DMS 273 (cell line): ENCODE measurements at regions not wholly inside any gene's neighbourhood (a gene's known extent, or its start where the extent isn't known, plus 50 kb on each side); places are given as distances from the start of the nearest gene placed in this dataset.

Experiments
- DNase-seq: peaks from one replicate; lab custom pipeline; 2025; ENCODE audit not compliant: unreplicated experiment; lab: John Stamatoyannopoulos, UW

GRCh38 chr4:185924458-185925044 is 112.6 kb upstream of the SORBS2 start:
- DNase-seq = no peak

GRCh38 chr4:185925910-185926360 is 113.9 kb upstream of the SORBS2 start:
- DNase-seq = no peak

- no peak for DNase-seq
Measured at GRCh38 chr4:185931375-185931774, 119.4 kb upstream of the SORBS2 start.

DNA sequence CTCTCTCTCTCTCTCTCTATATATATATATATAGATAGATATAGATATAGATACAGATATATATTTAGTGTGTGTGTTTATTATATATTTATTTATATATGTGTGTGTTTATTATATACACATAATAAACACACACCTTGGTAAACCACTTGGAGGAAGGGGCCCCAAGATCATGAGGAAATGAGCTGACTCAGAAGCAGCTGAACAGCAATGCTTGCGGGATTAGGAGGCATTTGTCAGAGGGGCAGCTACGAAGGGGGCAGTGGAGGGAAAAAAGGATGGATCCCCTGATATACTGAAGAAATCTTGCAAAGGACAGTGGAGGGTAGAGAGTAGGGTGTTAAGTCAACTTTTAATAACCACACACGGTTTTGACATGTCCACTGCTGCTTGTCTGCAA is 120.0 kb upstream of the SORBS2 start:
- DNase-seq = no peak

DNA sequence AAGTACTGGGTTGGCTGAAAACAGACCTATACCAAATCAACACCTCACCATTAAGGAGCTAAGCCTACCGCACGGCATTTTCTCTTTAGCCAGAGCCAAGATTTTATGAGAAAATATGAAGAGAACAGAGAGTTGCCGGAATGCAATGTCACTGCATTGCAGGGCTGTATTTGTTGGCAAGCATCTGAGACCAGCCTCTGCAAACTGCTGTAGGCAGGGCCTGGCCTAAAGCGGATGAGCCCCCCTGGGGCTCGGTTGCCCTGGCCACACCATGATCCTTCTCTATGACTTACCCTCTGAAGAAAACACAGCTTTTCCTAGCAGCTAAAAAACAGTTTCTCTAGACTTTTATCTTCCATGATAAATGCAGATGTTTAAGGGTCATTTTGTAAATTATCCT is 120.5 kb upstream of the SORBS2 start:
- DNase-seq = no peak

GRCh38 chr4:185933078-185933581 is 121.1 kb upstream of the SORBS2 start:
- DNase-seq = no peak

- DNase-seq = no peak
Measured at GRCh38 chr4:185936650-185937376, 124.8 kb upstream of the SORBS2 start.

DNA sequence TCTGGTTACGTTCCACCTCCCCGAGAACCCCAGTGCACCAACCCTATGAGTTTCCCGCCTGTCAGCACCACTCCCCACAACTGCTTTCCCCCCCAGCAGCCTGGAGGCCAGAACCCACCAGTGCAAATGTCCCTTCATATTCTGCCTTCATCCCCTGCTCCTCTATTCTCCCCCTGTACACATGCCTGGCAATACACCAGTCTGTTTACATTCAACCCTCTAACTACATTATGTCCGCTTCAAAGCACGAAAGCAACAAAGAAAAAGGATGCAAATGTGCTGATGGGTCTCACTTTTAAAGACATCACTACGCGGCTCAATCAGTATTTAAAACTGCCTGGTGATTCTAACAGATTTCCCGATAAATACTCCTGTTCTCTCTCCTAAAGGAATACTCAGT is 126.7 kb upstream of the SORBS2 start:
- no peak for DNase-seq

GRCh38 chr4:185941461-185941860 is 127.5 kb upstream of the TLR3 start:
- DNase-seq = no peak

- DNase-seq = no peak
Measured at GRCh38 chr4:185945252-185945651, 123.7 kb upstream of the TLR3 start.

DNA sequence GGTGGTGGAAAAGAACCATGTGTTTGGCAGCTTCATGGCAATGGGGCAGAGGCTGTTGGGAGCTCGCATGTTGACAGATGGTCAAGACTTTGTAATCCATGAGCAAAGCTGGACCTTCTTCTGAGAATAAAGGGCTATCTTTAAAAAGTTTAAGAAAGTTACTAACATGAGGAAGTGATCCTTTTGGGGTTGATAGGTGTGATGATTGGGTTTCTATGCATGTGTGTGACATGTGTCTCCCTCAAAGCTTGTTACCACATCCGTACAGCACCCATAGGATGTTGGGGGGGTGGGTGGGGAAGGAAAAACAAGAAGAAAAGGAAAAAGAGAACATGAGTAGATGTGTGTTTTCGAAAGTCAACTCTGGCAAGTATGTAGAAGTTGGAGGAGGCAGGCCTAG is 123.0 kb upstream of the TLR3 start:
- DNase-seq = no peak

GRCh38 chr4:185950891-185951290 is 118.1 kb upstream of the TLR3 start:
- DNase-seq = peak; percentile 7

- no peak for DNase-seq
Measured at GRCh38 chr4:185955151-185955770, 113.7 kb upstream of the TLR3 start.

GRCh38 chr4:185955826-185956543 is 113.0 kb upstream of the TLR3 start:
- DNase-seq = peak; percentile 10

GRCh38 chr4:185956544-185956940 is 112.4 kb upstream of the TLR3 start:
- DNase-seq = peak; percentile 7

GRCh38 chr4:185958094-185958747 is 110.7 kb upstream of the TLR3 start:
- no peak for DNase-seq

DNA sequence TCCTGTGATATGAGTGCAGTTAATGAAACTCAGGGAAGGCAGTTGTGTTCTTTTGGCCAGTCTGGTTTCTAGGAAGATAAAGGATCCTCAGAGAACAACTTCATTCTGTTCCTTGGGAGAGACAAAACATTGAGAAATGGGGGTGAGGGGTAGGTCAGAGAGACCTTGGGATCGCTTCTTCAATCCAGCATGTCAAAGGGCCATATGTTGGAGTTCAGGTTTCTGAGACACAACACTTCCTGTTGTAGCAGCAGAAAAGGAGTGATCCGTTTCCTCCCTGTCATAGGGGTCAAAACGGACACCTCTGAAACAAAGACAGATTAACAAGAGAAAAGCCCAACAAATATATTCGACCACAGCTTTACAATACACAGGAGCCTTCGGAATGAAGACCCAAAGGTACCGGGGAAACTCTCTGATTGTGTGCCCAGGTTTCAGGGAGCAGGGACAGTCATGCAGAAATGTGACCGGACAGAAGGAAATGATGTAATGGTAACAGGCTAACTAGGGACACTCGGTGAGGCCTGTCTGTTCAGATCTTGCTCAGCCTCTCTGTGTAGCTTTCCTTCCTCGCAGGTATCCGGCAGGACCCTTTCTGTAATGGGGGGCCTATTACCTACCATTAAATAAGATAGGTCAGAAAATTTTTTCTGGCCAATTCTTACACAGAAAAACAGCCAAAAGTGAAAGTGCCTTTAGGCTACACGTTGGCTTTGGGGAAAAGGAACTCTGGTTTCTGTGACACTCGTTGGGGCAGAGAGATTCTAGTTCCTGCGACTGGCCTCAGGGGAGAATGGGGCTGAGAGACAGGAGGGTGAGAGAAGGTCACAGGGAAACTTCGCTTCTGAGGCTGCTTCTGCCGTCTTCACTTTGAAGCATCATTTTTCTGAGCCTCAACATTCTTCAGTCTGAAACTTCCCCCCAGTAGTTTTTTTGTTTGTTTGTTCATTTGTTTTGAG is 103.3 kb upstream of the TLR3 start:
- no peak for DNase-seq

DNA sequence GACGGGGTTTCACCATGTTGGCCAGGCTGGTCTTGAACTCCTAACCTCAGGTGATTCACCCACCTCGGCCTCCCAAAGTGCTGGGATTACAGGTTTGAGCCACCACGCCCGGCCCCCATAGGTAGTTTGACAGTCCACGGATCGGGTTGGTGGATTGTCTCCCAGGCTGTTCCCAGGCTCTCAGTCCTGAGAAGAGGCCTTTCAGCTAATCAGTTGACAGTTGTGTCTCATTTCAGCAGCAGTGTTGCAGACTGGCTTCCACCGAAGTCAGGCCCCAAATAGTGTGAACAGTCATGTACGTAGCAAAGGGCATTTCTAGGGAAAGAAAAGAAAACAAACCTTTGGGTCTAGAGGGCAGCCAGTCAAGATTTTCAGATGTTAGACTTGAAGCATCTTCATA is 102.4 kb upstream of the TLR3 start:
- no peak for DNase-seq

DNA sequence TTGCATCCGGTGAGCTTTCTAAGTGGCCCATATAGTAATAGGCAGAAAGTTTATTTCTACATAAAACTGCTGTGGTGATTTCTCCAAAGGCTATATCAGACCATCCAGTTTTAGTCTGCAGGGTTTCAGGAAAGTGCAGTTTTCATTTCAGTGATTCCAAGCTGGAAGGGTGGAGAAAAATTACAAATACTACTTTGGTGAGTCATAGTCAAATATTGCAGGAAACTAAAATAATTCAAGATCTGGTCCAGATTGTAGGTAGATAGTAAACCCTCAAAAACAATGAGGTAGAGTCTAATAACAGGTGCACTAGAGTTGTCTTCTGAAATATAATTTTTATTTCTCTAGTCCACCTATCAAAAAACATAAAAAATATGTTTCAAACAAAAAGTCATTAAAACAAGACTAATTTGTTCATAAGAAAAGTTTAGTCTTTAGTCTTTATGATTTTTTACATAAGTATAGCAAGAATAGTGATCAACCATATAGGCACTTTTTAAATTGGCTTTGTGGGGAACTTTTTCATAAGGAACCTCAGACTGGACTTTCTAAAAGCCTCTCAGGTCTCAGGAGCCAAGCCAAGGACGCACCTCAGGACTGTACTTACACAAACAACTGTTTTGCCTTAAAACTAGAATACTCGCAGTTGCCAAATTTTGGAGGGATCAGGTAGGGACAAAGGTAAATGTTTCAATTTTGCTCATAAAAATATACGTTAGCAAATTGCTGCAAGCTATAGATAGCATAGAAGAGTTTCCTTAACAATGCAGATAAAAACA is 101.8 kb upstream of the TLR3 start:
- no peak for DNase-seq
